Thoracic aorta (tissue), 2 donors: ENCODE measurements at regions not wholly inside any gene's neighbourhood (a gene's known extent, or its start where the extent isn't known, plus 50 kb on each side); places are given as distances from the start of the nearest gene placed in this dataset.

Experiments used
- ATAC-seq: fragments of 150-250 bp; one replicate; pipeline ENCODE4 v1.8.0; 2017; ENCODE audit warnings: low read depth; ENCODE audit not compliant: insufficient number of reproducible peaks, low FRiP score
- DNase-seq: peaks from one replicate; pipeline ENCODE4 v3.0.0-alpha.2; 2020; ENCODE audit warnings: low spot score
- H3K27ac ChIP-seq, 2 donors: fragments of 200-600 bp; sonication (generic); 1 replicate in 1 of 2; 2 replicates in 1 of 2; pipeline ENCODE4 v1.5.1; 2016; ENCODE audit warnings: mild to moderate bottlenecking in 2 of 2, moderate library complexity in 2 of 2
- H3K27me3 ChIP-seq: fragments of 200-600 bp; sonication (generic); replicated peaks from 2 replicates; pipeline ENCODE4 v1.6.0; 2016; ENCODE audit warnings: mild to moderate bottlenecking; ENCODE audit not compliant: insufficient read depth
- H3K36me3 ChIP-seq: fragments of 200-600 bp; sonication (generic); one replicate; pipeline ENCODE4 v1.5.1; 2016
- H3K4me1 ChIP-seq, 2 donors: fragments of 200-600 bp; sonication (generic); 1 replicate in 1 of 2; 2 replicates in 1 of 2; pipeline versions ENCODE4 v1.5.1 to v1.6.0; 2016; ENCODE audit warnings: low read depth in 2 of 2, mild to moderate bottlenecking in 1 of 2; ENCODE audit not compliant: control insufficient read depth in 1 of 2
- H3K4me3 ChIP-seq: fragments of 200-600 bp; sonication (generic); 2 replicates; pipeline ENCODE4 v1.5.1; 2016; ENCODE audit warnings: mild to moderate bottlenecking
- H3K9me3 ChIP-seq: fragments of 200-600 bp; sonication (generic); 2 replicates; pipeline ENCODE4 v1.5.1; 2016
- CTCF ChIP-seq: fragments of 200-600 bp; sonication (generic); IDR thresholded peaks from one replicate; pipeline ENCODE4 v1.5.1; 2019; ENCODE audit warnings: antibody characterized with exemption

- ATAC-seq, result no peak
- no peaks in the 10 kb centered on the region for H3K27me3 ChIP-seq
- TF ChIP-seq CTCF, result no peak
- no peaks in the 10 kb centered on the region for H3K36me3 ChIP-seq
- peaks cover 6 to 29% of the 10 kb centered on the region in 2 donors for H3K4me1 ChIP-seq
- no peaks in the 10 kb centered on the region for H3K9me3 ChIP-seq
- DNase-seq, result no peak
- no peak overlapping the region for H3K27ac ChIP-seq
- H3K4me3 ChIP-seq, result no peak overlapping the region
Observed at GRCh38 chr4:137688651-137689050, 156.4 kb upstream of the PCDH18 start.

- H3K4me3 ChIP-seq, result no peak overlapping the region
- ATAC-seq, result no peak
- no peaks in the 10 kb centered on the region for H3K9me3 ChIP-seq
- TF ChIP-seq CTCF, result no peak
- no peaks in the 10 kb centered on the region for H3K27me3 ChIP-seq
- H3K36me3 ChIP-seq, result no peaks in the 10 kb centered on the region
- H3K27ac ChIP-seq, result no peak overlapping the region
- peaks cover 0 to 10% of the 10 kb centered on the region in 2 donors for H3K4me1 ChIP-seq
- DNase-seq, result no peak
Observed at GRCh38 chr4:137685357-137685756, 153.1 kb upstream of the PCDH18 start.

- ATAC-seq, result no peak
- no peak for DNase-seq
Observed at GRCh38 chr4:137681081-137681480, 148.8 kb upstream of the PCDH18 start.

DNA sequence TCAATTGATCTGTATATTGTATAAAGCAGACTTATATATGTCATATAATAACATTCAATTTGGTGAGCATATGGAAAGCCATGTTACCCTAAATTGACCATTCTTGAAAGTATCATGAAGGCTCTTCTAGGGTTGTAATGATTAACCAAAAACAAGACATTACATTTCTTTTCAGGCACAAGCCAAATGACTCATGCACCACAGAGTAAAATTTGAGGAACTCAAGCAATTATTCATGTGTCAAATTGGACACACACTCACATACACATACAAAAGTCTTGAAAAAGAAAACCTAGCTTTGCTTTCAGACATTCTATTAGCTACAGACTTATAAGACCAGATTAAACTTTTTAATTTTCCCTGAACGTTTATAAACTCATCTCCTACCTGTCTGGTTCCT, 146.5 kb upstream of the PCDH18 start:
- DNase-seq, result no peak
- H3K27me3 ChIP-seq, result no peaks in the 10 kb centered on the region
- no peak overlapping the region for H3K27ac ChIP-seq
- no peak for ATAC-seq
- H3K9me3 ChIP-seq, result no peaks in the 10 kb centered on the region
- no peaks in the 10 kb centered on the region for H3K36me3 ChIP-seq
- H3K4me1 ChIP-seq, result peaks cover 6 to 10% of the 10 kb centered on the region in 2 donors
- no peak for TF ChIP-seq CTCF
- H3K4me3 ChIP-seq, result no peak overlapping the region

More at GRCh38 chr4:137681081-137681480, 148.8 kb upstream of the PCDH18 start:
- Histone ChIP-seq H3K9me3 (no peaks in the 10 kb centered on the region), H3K27me3 (no peaks in the 10 kb centered on the region), H3K4me1 (peaks cover 6 to 10% of the 10 kb centered on the region in 2 donors), H3K4me3 (no peak overlapping the region), H3K36me3 (no peaks in the 10 kb centered on the region), H3K27ac (no peak overlapping the region)
- no peak for TF ChIP-seq CTCF

DNA sequence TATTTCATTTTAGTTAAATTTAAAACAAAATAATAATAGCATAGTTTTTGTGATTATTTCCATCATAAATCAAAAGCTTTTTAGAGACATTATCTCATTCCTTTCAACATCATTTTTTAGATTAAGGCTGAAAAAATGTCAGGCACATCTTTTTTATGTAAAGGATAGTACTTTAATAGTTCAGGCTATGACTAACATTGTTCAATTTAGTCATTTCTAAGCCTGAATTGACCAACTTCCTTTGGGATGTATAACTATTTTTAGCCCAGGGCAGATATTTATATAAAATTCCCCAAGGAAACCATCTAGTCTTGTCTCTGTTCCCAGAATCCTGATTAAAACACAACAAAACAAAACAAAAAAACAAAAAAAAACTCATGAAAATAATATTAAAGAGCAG, 145.6 kb upstream of the PCDH18 start:
- Histone ChIP-seq H3K36me3 (no peaks in the 10 kb centered on the region), H3K9me3 (no peaks in the 10 kb centered on the region), H3K27ac (no peak overlapping the region), H3K4me1 (peaks cover 6 to 10% of the 10 kb centered on the region in 2 donors), H3K4me3 (no peak overlapping the region), H3K27me3 (no peaks in the 10 kb centered on the region)
- ATAC-seq, result no peak
- no peak for TF ChIP-seq CTCF
- no peak for DNase-seq
